Natural killer cell (primary cell): ENCODE measurements at regions not wholly inside any gene's neighbourhood (a gene's known extent, or its start where the extent isn't known, plus 50 kb on each side); places are given as distances from the start of the nearest gene placed in this dataset.

ENCODE experiments used
- ATAC-seq, 3 donors: fragments of 150-1000 bp in 2 of 3; fragments of 200-7000 bp in 1 of 3; cut with Tn5 transposase; 1 replicate in 1 of 3; 2 replicates in 2 of 3; pipeline ENCODE4 v1.10.0; 2021; ENCODE audit warnings: mild to moderate bottlenecking in 2 of 3, moderate library complexity in 2 of 3
- DNase-seq, 2 donors: peaks; one replicate each; pipeline versions ENCODE4 v3.0.0 to v3.0.0-alpha.2; 2013 to 2021; ENCODE audit warnings: mixed read lengths in 1 of 2
- H3K27ac ChIP-seq: one replicate; pipeline ENCODE4 v1.5.1; 2013; ENCODE audit warnings: mild to moderate bottlenecking, low read length
- H3K27me3 ChIP-seq: one replicate; pipeline ENCODE4 v1.6.1; 2013; ENCODE audit warnings: low read length; ENCODE audit not compliant: control insufficient read depth, insufficient read depth
- H3K36me3 ChIP-seq: one replicate; pipeline ENCODE4 v1.6.1; 2013; ENCODE audit warnings: low read length; ENCODE audit not compliant: control insufficient read depth, insufficient read depth
- H3K4me1 ChIP-seq: one replicate; pipeline ENCODE4 v1.6.1; 2013; ENCODE audit warnings: low read length; ENCODE audit not compliant: control insufficient read depth, insufficient read depth
- H3K4me3 ChIP-seq: one replicate; pipeline ENCODE4 v1.5.1; 2013; ENCODE audit warnings: low read length
- H3K9me3 ChIP-seq: one replicate; pipeline ENCODE4 v1.6.1; 2013; ENCODE audit warnings: low read length; ENCODE audit not compliant: control insufficient read depth, insufficient read depth
- H3K27ac Mint-ChIP-seq, 2 donors: one replicate each; pipeline ENCODE4 v1.8.0; 2022; ENCODE audit warnings: mild to moderate bottlenecking in 2 of 2, mixed read lengths in 2 of 2, moderate library complexity in 1 of 2
- H3K27me3 Mint-ChIP-seq, 2 donors: one replicate each; pipeline ENCODE4 v1.8.0; 2022; ENCODE audit warnings: low read depth in 2 of 2, mixed read lengths in 2 of 2
- H3K36me3 Mint-ChIP-seq: one replicate; pipeline ENCODE4 v1.8.0; 2022; ENCODE audit warnings: mixed read lengths
- H3K4me1 Mint-ChIP-seq, 2 donors: one replicate each; pipeline ENCODE4 v1.8.0; 2022; ENCODE audit warnings: mixed read lengths in 2 of 2
- H3K4me3 Mint-ChIP-seq: one replicate; pipeline ENCODE4 v1.8.0; 2022; ENCODE audit warnings: mild to moderate bottlenecking, moderate library complexity, mixed read lengths
- H3K9me3 Mint-ChIP-seq, 2 donors: one replicate each; pipeline ENCODE4 v1.8.0; 2022; ENCODE audit warnings: mixed read lengths in 2 of 2
- CTCF ChIP-seq: fragments of 200-600 bp; IDR thresholded peaks from one replicate; pipeline ENCODE4 v1.8.0; 2022; ENCODE audit warnings: antibody characterized with exemption
- WGBS: methylation state at CpG from one replicate; pipeline ENCODE4 v1.1.7; 2013; ENCODE audit warnings: missing lambda C conversion rate; ENCODE audit not compliant: insufficient coverage; 5-methylcytosine and 5-hydroxymethylcytosine counted together
- intact Hi-C: fragments of 100-400 bp; cut with micrococcal nuclease; formaldehyde crosslinking; loops from one replicate; pipeline ENCODE4 v1.14.2; 2022

- no peaks in the 10 kb centered on the region for H3K36me3 ChIP-seq
- Mint-ChIP-seq H3K36me3 (no peaks in the 10 kb centered on the region), H3K9me3 (peaks cover 5 to 16% of the 10 kb centered on the region in 2 donors), H3K27ac (no peak overlapping the region), H3K4me1 (no peaks in the 10 kb centered on the region), H3K4me3 (no peak overlapping the region), H3K27me3 (no peaks in the 10 kb centered on the region)
- 90% methylated on average over 5 of the region's 5 CpGs for WGBS
- H3K27ac ChIP-seq: no peak overlapping the region
- DNase-seq (no peak), ATAC-seq (no peak)
- H3K4me3 ChIP-seq: no peak overlapping the region
- no peak for TF ChIP-seq CTCF
- intact Hi-C loops: no loop called here
- no peaks in the 10 kb centered on the region for H3K27me3 ChIP-seq
- H3K4me1 ChIP-seq: no peaks in the 10 kb centered on the region
- H3K9me3 ChIP-seq: peaks cover 7% of the 10 kb centered on the region
Observed at GRCh38 chr3:106836906-106837305, 540.3 kb upstream of the CCDC54 start.

- WGBS: 95% methylated on average over 3 of the region's 3 CpGs
- intact Hi-C loops: no loop called here
- no peaks in the 10 kb centered on the region for H3K27me3 Mint-ChIP-seq
- no peaks in the 10 kb centered on the region for H3K36me3 ChIP-seq
- TF ChIP-seq CTCF: no peak
- H3K4me1 Mint-ChIP-seq: no peaks in the 10 kb centered on the region
- H3K4me1 ChIP-seq: no peaks in the 10 kb centered on the region
- ATAC-seq (no peak), DNase-seq (no peak)
- H3K9me3 Mint-ChIP-seq: peaks cover 5 to 9% of the 10 kb centered on the region in 2 donors
- no peaks in the 10 kb centered on the region for H3K27me3 ChIP-seq
- no peak overlapping the region for H3K4me3 Mint-ChIP-seq
- H3K36me3 Mint-ChIP-seq: no peaks in the 10 kb centered on the region
- H3K9me3 ChIP-seq: no peaks in the 10 kb centered on the region
- no peak overlapping the region for H3K27ac Mint-ChIP-seq
- no peak overlapping the region for H3K4me3 ChIP-seq
- H3K27ac ChIP-seq: no peak overlapping the region
Observed at GRCh38 chr3:106837616-106838015, 539.6 kb upstream of the CCDC54 start.

- Mint-ChIP-seq H3K4me3 (no peak overlapping the region), H3K36me3 (no peaks in the 10 kb centered on the region), H3K9me3 (peaks cover 7 to 14% of the 10 kb centered on the region in 2 donors), H3K27ac (no peak overlapping the region), H3K27me3 (no peaks in the 10 kb centered on the region), H3K4me1 (no peaks in the 10 kb centered on the region)
- TF ChIP-seq CTCF: no peak
- no peak overlapping the region for H3K4me3 ChIP-seq
- intact Hi-C loops: no loop called here
- ATAC-seq: no peak
- no peak for DNase-seq
- H3K4me1 ChIP-seq: no peaks in the 10 kb centered on the region
- 72% methylated on average over 2 of the region's 2 CpGs for WGBS
- H3K36me3 ChIP-seq: no peaks in the 10 kb centered on the region
- H3K27me3 ChIP-seq: no peaks in the 10 kb centered on the region
- no peak overlapping the region for H3K27ac ChIP-seq
- H3K9me3 ChIP-seq: no peaks in the 10 kb centered on the region
Observed at GRCh38 chr3:106839576-106840280, 537.5 kb upstream of the CCDC54 start.

- no peak overlapping the region for H3K4me3 Mint-ChIP-seq
- no peaks in the 10 kb centered on the region for H3K27me3 Mint-ChIP-seq
- Histone ChIP-seq H3K36me3 (no peaks in the 10 kb centered on the region), H3K9me3 (no peaks in the 10 kb centered on the region), H3K27me3 (no peaks in the 10 kb centered on the region), H3K4me3 (no peak overlapping the region), H3K27ac (no peak overlapping the region), H3K4me1 (no peaks in the 10 kb centered on the region)
- no peak for TF ChIP-seq CTCF
- H3K4me1 Mint-ChIP-seq: no peaks in the 10 kb centered on the region
- peaks cover 7 to 15% of the 10 kb centered on the region in 2 donors for H3K9me3 Mint-ChIP-seq
- no peak overlapping the region for H3K27ac Mint-ChIP-seq
- ATAC-seq (no peak), DNase-seq (no peak)
- H3K36me3 Mint-ChIP-seq: no peaks in the 10 kb centered on the region
- intact Hi-C loops: no loop called here
Observed at GRCh38 chr3:106840319-106840718, 536.9 kb upstream of the CCDC54 start.
